Smooth muscle cell of the brain vasculature (primary cell): ENCODE measurements at regions not wholly inside any gene's neighbourhood (a gene's known extent, or its start where the extent isn't known, plus 50 kb on each side); places are given as distances from the start of the nearest gene placed in this dataset.
A peak's percentile ranks its signal among the peaks of the same experiment; 100 is the strongest.

ENCODE experiments used
- DNase-seq: peaks from one replicate; pipeline ENCODE4 v3.0.0-alpha.2; 2012; ENCODE audit warnings: low read depth, low spot score

- DNase-seq, result no peak
These were observed 190.8 kb upstream of the TOPAZ1 start for GRCh38 chr3:44050867-44051266.

- no peak for DNase-seq
These were observed 185.7 kb upstream of the TOPAZ1 start for GRCh38 chr3:44055951-44056350.

GRCh38 chr3:44056446-44057240 lies 185.0 kb upstream of the TOPAZ1 start:
- DNase-seq, result no peak

GRCh38 chr3:44058022-44058867 lies 183.4 kb upstream of the TOPAZ1 start:
- DNase-seq, result peak; percentile 35

GRCh38 chr3:44058868-44059203 lies 182.8 kb upstream of the TOPAZ1 start:
- DNase-seq, result no peak

- DNase-seq, result no peak
These were observed 181.5 kb upstream of the TOPAZ1 start for GRCh38 chr3:44060164-44060563.

DNA sequence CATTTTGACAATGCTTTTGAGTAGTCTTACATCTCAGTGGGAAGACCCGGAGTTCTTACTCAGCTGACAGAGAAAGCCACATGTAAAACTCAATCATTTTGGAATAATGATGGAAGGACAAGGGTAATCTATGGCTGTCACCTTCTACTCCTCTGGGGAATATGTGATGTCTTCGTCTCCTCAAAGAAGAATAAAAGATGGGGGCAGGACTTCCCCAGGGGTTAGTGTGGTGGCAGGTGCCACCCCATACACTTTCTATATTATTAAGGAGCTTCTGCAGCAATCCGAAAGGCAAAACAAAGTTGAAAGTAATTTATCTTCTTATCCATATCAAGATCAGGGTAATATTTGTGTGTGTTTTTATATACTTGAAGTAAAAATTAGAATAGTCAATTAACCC lies 180.4 kb upstream of the TOPAZ1 start:
- DNase-seq, result no peak

DNA sequence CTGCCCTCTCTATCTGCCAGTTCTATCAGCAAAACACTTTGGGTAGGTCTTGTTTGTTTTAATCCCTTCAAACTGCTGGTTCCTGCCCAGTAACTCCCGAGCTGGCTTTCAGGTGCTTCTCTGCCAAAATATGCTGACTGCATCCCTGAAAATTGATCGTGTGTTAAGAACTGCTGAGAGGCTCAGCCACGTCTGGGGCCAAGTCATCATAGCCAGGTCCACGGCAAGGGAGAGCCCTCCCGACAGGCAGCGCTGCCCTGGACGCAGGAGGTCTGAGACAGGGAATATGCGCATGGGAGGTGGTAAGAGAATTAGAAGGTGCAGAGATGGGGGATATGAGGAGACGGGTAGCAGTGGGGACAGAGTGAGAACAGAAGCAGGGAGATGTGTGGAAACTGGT lies 179.7 kb upstream of the TOPAZ1 start:
- DNase-seq, result no peak

DNA sequence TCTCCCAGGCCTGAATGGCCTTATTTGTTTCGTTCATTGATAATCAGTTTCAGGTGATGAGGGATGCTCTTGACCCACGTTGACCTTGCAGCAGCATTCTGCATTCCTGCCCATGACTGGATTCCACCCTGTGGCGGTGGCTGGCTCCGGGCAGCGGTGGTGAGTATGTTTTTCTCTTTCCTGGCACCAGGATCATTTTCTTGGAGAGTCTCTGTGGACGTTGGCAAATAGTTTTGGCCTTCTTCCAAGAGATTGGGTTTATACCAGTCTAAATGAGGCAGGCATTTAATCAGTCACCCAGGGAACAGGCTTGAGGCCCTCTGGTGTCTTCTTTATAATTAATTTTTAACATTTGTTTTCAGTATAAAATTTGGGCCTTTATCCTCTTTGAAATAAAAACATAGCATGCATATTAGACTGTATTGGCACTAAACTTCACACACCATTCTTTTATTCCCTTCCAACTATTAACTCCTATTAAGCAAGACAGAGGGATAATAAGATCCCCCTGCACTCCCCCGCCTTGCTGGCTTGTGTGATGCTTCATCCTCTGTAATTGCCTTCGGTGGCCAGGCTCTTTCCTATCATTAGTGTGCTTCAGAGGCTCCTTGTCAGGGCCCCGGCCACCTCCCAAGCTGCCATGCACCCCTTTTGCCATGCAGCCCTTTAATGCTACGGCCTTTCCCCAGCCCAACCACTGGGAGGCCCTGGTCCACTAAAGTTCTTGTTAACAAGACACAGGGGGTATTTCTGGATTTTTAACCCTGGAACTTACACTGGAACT lies 176.2 kb upstream of the TOPAZ1 start:
- DNase-seq, result peak; percentile 33

- no peak for DNase-seq
These were observed 174.9 kb upstream of the TOPAZ1 start for GRCh38 chr3:44066806-44067205.

- no peak for DNase-seq
These were observed 174.3 kb upstream of the TOPAZ1 start for GRCh38 chr3:44067431-44067830.

GRCh38 chr3:44068753-44069152 lies 172.9 kb upstream of the TOPAZ1 start:
- no peak for DNase-seq

- DNase-seq, result no peak
These were observed 172.4 kb upstream of the TOPAZ1 start for GRCh38 chr3:44069276-44069675.

DNA sequence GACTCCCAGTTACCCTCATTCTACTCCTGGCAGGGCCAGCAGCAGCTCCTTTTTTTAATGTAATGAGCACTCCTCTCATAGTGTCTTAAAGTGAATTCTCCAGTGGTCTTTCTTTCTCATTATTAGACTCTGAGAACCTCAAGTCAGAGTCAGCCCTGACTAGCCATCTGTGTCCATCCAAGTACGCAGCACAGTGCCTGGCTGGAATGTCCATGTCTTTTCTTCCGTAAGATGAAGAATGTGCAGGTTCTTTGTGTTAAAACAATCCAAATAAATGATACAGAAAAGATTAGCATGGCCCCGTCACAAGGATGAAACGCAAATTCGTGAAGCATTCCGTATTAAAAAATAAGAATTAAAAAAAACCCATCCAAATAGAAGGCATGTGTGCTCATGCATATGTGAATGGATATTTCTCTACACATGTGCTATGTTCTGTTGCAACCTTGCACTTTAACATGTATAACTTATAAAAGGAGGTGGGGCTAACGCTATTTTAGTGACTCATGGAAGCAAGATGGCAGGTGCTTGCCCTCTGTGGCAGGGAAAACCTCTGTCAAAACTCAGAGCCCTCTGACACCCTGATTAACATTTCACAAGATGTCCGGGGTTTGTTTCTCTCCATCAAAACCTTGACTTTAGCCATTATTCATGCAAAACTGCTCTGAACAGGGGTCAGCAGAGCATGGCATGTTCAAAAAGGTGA lies 170.7 kb upstream of the TOPAZ1 start:
- no peak for DNase-seq

DNA sequence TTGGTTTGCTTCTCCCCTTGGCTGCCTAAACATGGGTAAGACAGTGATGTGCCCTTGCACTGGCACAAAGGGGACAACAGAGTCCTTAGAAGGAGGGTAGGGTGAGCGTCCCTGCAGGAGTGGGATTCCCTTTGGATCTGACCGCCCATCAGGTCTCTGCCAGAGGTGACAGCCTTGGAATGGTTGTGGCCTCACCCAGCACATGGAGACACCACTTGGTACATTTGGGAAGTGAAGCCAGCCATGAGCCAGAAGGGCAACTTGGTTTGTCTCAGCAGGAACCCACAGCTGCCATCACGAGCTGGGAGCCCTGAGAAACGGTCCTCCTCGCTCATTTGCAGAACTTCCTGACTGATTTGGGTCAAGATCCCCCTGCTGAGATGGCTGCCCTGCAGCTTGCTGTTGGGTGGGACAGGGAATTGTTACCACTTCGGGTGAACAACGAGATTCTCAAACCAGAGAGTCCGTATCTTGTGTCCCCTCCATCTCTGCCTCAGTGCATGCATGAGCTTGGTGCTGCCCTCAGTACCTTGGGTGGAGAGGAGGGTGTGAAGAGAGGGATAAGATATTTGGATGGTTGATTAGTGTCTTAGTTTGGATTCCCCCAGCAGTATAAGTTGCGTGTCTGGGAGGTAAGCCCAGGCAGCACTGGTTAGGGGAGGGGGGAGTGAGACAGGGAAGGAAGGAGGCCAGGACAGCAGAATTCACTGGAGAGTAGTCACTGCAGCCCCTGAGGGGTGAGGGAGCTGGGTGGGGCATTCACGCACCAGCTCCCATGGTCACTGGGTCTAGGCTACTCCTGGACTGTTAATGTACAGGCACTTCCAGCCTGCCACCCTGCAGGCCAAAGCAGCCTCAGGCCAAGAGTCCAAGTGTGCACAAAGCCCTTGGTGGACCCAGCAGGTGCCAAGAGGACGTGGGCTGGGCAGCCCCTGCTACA lies 168.8 kb upstream of the TOPAZ1 start:
- no peak for DNase-seq

DNA sequence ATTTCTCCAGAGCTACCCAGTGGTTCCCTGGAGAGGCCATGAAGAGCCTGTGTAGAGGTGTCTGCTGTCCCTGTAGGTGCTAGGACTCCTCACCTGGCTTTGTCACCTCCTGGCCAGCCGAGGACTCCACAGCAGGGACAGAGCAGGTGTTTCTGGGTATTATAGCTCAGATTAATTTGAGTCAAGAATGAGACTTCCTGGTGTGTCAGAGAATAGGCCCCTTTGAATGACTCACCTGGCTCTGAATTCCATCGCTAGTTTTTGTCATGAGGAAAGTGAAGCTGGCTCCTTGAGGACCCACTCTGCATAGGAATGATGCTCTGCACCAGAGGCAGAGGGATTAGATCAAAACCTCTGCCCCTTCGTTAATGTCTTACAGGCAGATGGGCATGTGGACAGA lies 167.5 kb upstream of the TOPAZ1 start:
- no peak for DNase-seq

GRCh38 chr3:44076221-44076829 lies 165.4 kb upstream of the TOPAZ1 start:
- no peak for DNase-seq

DNA sequence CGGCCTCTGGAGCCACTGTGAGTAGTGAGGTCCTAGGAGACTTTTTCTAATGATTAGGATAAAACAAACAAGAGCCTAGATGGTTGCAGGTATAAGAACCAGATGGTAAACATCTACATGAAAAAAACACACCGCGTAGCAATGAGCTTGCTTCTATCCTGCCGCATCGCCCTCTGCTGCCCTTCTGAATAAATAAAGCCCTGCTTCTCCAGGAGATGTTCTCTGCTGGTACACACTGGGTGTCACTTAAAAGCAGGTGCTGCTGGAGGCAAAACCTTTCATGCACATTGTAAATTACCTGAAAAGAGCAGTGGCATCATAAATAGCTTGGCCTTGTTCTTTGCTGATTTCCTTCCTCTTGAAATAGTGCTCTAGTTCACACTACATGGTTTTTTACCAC lies 164.4 kb upstream of the TOPAZ1 start:
- no peak for DNase-seq

DNA sequence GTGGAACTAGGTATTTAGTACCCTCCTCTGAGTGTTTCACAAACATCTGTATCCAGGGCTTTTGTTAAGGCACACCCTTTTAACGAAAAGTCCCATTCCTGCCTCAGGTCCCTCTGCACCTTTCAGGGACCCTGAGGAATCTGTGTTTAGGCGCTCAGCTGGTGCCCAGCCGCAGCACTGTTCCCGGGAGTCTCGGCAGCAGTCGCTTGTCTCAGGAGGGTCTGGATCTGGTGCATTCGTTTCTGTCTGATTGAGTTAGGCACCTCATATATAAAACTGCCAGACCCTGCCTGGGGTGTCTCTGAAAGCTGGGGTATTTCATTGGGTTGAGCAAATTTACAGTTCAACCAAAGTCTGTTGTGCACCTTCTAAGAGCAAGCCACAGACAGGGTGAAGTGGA lies 162.8 kb upstream of the TOPAZ1 start:
- no peak for DNase-seq

DNA sequence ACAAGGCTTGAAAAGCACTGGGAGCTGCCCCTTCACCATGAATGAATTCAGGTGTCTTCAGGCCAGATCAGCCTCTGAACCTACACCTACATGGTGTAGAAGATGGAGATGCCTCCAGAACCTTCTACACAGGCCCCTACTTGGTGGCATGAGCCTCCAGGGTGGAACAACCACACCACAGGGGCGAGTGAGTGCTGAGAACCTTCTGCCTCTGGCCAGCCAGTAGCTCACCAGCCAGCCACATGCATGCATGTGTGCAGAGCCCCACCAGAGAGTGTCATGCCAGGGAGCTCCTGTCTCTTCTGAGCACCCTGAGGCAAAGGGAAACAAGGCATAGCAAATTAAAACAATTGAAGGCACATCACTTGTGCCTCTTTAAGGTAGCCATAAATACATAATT lies 161.8 kb upstream of the TOPAZ1 start:
- DNase-seq, result no peak
